ENCODE measurements at regions not wholly inside any gene's neighbourhood (a gene's known extent, or its start where the extent isn't known, plus 50 kb on each side); places are given as distances from the start of the nearest gene placed in this dataset.

DNA sequence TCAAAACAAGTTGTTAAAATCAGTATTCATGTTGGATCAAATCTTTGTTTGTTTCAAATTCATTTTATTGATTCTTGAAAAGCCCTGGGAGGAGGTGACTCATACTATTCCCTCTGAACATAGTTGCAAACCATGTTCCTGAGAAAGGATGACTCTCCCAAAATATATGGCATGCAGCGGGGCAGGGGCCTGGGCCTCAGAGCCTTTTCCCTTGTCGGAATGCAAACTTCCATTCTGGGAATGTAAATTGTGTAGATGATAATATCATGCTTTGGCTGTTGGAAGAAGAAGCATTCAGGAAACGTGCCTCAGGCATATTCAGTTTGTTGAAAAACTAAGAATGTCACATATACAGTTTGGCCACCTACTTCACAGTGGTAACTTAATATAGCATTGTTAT, 242.0 kb downstream of the AUH start:
- TF ChIP-seq POLR2A (IDR thresholded peaks at IDR 0.05) (no peak), EP300 (IDR thresholded peaks at IDR 0.05) (no peak)
- TF ChIP-seq, protein P1, sequence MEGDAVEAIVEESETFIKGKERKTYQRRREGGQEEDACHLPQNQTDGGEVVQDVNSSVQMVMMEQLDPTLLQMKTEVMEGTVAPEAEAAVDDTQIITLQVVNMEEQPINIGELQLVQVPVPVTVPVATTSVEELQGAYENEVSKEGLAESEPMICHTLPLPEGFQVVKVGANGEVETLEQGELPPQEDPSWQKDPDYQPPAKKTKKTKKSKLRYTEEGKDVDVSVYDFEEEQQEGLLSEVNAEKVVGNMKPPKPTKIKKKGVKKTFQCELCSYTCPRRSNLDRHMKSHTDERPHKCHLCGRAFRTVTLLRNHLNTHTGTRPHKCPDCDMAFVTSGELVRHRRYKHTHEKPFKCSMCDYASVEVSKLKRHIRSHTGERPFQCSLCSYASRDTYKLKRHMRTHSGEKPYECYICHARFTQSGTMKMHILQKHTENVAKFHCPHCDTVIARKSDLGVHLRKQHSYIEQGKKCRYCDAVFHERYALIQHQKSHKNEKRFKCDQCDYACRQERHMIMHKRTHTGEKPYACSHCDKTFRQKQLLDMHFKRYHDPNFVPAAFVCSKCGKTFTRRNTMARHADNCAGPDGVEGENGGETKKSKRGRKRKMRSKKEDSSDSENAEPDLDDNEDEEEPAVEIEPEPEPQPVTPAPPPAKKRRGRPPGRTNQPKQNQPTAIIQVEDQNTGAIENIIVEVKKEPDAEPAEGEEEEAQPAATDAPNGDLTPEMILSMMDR (IDR thresholded peaks at IDR 0.05) = no peak
